Smooth muscle cell (in vitro differentiated cells): ENCODE measurements at regions not wholly inside any gene's neighbourhood (a gene's known extent, or its start where the extent isn't known, plus 50 kb on each side); places are given as distances from the start of the nearest gene placed in this dataset.
A peak's percentile ranks its signal among the peaks of the same experiment; 100 is the strongest.

ENCODE experiments used
- DNase-seq: peaks from one replicate; lab custom pipeline; 2025; ENCODE audit not compliant: unreplicated experiment; lab: John Stamatoyannopoulos, UW
- H2AFZ ChIP-seq: fragments of 200-600 bp; sonication (generic); 2 replicates; pipeline ENCODE4 v1.6.0; 2016; ENCODE audit warnings: antibody characterized with exemption, low read depth, mild to moderate bottlenecking
- H3F3A ChIP-seq: fragments of 200-600 bp; sonication (generic); 2 replicates; pipeline ENCODE4 v1.6.0; 2017; ENCODE audit warnings: antibody characterized with exemption, low read depth
- H3K27ac ChIP-seq: fragments of 200-600 bp; sonication (generic); 2 replicates; pipeline ENCODE4 v1.5.1; 2016; ENCODE audit warnings: low read depth, mild to moderate bottlenecking
- H3K27me3 ChIP-seq: fragments of 200-600 bp; sonication (generic); 2 replicates; pipeline ENCODE4 v1.6.1; 2016; ENCODE audit warnings: low read depth, mild to moderate bottlenecking
- H3K36me3 ChIP-seq: fragments of 200-600 bp; sonication (generic); 2 replicates; pipeline ENCODE4 v1.5.1; 2016; ENCODE audit warnings: low read depth
- H3K4me1 ChIP-seq: fragments of 200-600 bp; sonication (generic); 2 replicates; pipeline ENCODE4 v1.5.1; 2016; ENCODE audit warnings: low read depth
- H3K4me2 ChIP-seq: fragments of 200-600 bp; sonication (generic); 2 replicates; pipeline ENCODE4 v1.6.0; 2016; ENCODE audit warnings: mild to moderate bottlenecking
- H3K4me3 ChIP-seq: fragments of 200-600 bp; sonication (generic); 2 replicates; pipeline ENCODE4 v1.5.1; 2016; ENCODE audit warnings: mild to moderate bottlenecking
- H3K79me2 ChIP-seq: fragments of 200-600 bp; sonication (generic); 2 replicates; pipeline ENCODE4 v1.6.0; 2016; ENCODE audit warnings: low read depth, mild to moderate bottlenecking
- H3K9ac ChIP-seq: fragments of 200-600 bp; sonication (generic); 2 replicates; pipeline ENCODE4 v1.6.0; 2016; ENCODE audit warnings: low read depth
- H3K9me3 ChIP-seq: fragments of 200-600 bp; sonication (generic); replicated peaks from 2 replicates; pipeline ENCODE4 v1.5.1; 2016; ENCODE audit warnings: low read depth
- H4K20me1 ChIP-seq: fragments of 200-600 bp; sonication (generic); 2 replicates; pipeline ENCODE4 v1.6.0; 2016; ENCODE audit warnings: low read depth
- WGBS: methylation state at CpG from one replicate; pipeline ENCODE4 v1.1.7; 2016; ENCODE audit warnings: low lambda C conversion rate; 5-methylcytosine and 5-hydroxymethylcytosine counted together
- TF ChIP-seq, protein P1 (sequence below): fragments of 200-600 bp; sonication (generic); IDR thresholded peaks from 2 replicates; pipeline ENCODE4 v1.5.1; 2017; ENCODE audit warnings: borderline replicate concordance, mild to moderate bottlenecking, antibody characterized with exemption; ENCODE audit not compliant: insufficient read depth, poor library complexity, severe bottlenecking

DNA sequence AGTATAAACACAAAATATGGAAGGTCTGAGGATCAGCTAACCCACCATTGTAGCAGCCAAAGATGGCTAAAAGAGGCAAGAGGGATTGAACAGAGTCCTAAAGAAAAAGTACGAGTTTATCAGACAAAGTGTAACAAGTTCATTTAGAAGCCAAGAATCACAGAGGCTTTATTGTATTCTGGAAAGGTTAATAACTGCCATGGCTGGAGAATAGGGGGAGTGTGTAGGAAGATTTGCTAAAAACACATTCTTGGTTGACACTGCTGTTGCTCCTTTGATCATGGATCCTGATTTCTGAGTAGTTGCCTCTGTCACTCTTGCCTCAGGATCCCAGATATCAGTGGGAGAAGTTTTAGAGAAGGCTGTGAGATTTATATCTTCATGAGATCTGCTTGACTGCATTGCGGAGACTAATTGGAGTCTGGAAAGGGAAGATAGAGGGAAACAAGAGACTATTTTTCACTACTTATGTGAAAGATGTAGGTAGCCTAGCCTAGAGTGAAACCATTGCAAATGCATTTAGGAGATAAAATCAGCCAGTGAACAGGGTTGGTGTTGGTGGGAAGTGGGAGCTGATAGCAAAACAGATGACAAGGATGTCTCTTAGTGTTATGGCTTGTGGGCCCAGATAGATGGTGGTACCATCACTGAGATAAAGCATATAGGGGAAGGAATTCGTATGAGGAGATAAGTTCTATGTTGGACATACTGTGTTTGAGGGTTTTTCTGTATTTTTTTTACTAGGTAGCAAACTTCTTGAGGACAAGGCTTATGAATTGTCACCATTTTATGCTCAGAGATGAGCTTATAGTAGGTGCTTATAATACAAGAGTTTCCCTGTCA, 402.9 kb upstream of the PDE3A start:
- H3K27me3 ChIP-seq = no peaks in the 10 kb centered on the region
- peak overlapping the region; percentile 54 for H2AFZ ChIP-seq
- H3K36me3 ChIP-seq = no peaks in the 10 kb centered on the region
- no peak for DNase-seq
- no peaks in the 10 kb centered on the region for H3K79me2 ChIP-seq
- no peaks in the 10 kb centered on the region for H4K20me1 ChIP-seq
- WGBS = 36% methylated on average over 3 of the region's 3 CpGs
- H3K4me1 ChIP-seq = peaks cover 7% of the 10 kb centered on the region
- H3K9me3 ChIP-seq = no peaks in the 10 kb centered on the region
- peaks cover 4% of the 10 kb centered on the region for H3F3A ChIP-seq
- H3K4me2 ChIP-seq = no peak overlapping the region
- no peak overlapping the region for H3K9ac ChIP-seq
- H3K27ac ChIP-seq = peak overlapping the region; percentile 7
- TF ChIP-seq, protein P1, sequence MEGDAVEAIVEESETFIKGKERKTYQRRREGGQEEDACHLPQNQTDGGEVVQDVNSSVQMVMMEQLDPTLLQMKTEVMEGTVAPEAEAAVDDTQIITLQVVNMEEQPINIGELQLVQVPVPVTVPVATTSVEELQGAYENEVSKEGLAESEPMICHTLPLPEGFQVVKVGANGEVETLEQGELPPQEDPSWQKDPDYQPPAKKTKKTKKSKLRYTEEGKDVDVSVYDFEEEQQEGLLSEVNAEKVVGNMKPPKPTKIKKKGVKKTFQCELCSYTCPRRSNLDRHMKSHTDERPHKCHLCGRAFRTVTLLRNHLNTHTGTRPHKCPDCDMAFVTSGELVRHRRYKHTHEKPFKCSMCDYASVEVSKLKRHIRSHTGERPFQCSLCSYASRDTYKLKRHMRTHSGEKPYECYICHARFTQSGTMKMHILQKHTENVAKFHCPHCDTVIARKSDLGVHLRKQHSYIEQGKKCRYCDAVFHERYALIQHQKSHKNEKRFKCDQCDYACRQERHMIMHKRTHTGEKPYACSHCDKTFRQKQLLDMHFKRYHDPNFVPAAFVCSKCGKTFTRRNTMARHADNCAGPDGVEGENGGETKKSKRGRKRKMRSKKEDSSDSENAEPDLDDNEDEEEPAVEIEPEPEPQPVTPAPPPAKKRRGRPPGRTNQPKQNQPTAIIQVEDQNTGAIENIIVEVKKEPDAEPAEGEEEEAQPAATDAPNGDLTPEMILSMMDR = no peak
- no peak overlapping the region for H3K4me3 ChIP-seq

DNA sequence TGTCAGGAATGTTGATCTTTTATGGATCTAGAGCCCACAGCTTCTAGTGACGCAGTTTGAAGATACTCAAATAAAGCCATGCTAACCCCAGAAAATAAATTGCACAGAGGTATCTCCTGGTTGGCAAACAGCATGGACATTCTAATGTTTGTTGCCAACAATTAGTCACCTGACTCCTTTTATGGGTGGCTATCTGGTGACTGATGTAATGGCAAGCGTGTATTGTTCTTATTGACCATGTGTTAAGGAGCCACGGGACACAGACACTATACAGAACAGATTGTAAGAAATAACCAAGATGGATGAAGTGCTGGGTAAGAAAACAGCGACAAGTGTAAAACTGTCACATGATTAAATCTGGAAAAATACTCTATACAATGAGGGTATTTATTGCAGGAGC, 401.3 kb upstream of the PDE3A start:
- Histone ChIP-seq H3K4me3 (no peak overlapping the region), H3K4me1 (peaks cover 23% of the 10 kb centered on the region), H3K4me2 (peak overlapping the region; percentile 55), H3K36me3 (no peaks in the 10 kb centered on the region), H3F3A (peaks cover 4% of the 10 kb centered on the region), H3K9ac (no peak overlapping the region), H3K9me3 (no peaks in the 10 kb centered on the region), H2AFZ (no peak overlapping the region), H3K79me2 (no peaks in the 10 kb centered on the region), H3K27me3 (no peaks in the 10 kb centered on the region), H3K27ac (peak overlapping the region; percentile 67), H4K20me1 (no peaks in the 10 kb centered on the region)
- no peak for DNase-seq
- WGBS = 86% methylated on average over 4 of the region's 4 CpGs
- TF ChIP-seq, protein P1 = no peak

DNA sequence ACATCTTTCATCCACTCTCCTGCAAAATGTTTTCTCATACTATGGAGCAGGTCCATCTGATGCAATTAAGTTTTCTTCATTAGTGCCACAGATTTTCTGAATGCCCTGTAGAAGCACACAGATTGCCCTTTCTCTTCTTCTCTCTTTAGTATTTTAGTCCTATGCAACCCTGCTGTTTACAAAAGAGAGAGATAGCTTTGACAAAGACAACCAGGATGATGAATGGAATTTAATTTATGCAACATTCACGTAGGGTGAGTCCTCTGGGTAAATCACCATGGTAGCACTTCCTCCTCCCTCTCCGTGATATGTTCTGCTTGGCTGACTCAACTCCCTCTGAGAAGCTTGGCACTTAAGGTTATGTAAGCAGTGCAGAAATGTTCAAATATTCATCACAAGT, 400.9 kb upstream of the PDE3A start:
- no peak for DNase-seq
- no peak overlapping the region for H3K9ac ChIP-seq
- H3F3A ChIP-seq = peaks cover 4% of the 10 kb centered on the region
- no peaks in the 10 kb centered on the region for H3K79me2 ChIP-seq
- H3K36me3 ChIP-seq = no peaks in the 10 kb centered on the region
- H3K4me1 ChIP-seq = peaks cover 25% of the 10 kb centered on the region
- TF ChIP-seq, protein P1 = no peak
- H3K27ac ChIP-seq = peak overlapping the region; percentile 67
- peak overlapping the region; percentile 40 for H2AFZ ChIP-seq
- H3K27me3 ChIP-seq = no peaks in the 10 kb centered on the region
- H3K4me2 ChIP-seq = peak overlapping the region; percentile 55
- H3K4me3 ChIP-seq = no peak overlapping the region
- H4K20me1 ChIP-seq = no peaks in the 10 kb centered on the region
- H3K9me3 ChIP-seq = no peaks in the 10 kb centered on the region
- 2% methylated on average over 2 of the region's 2 CpGs for WGBS

DNA sequence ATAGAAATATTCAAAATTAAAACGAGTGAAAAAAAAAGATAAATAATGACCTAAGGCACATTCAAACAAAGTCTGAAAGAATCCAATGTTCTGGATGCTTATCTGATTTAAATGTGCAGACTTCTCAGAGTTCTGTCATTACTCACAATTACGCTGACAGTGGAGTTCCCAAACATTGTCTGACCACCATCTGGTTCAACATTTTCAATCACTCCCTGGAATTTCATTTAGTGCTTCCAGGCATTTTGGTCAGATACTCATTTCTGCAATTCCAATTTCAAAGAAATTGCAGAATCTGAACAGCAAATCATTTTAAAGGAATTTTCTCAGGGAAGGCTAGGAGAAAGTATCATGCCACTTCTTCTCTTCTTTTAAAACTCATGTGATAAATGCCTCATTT, 398.2 kb upstream of the PDE3A start:
- Histone ChIP-seq H2AFZ (peak overlapping the region; percentile 26), H3K27me3 (no peaks in the 10 kb centered on the region), H3K9me3 (no peaks in the 10 kb centered on the region), H4K20me1 (no peaks in the 10 kb centered on the region), H3K4me1 (peaks cover 25% of the 10 kb centered on the region), H3K36me3 (no peaks in the 10 kb centered on the region), H3K4me3 (no peak overlapping the region), H3K79me2 (no peaks in the 10 kb centered on the region), H3K27ac (peak overlapping the region; percentile 69), H3F3A (peaks cover 4% of the 10 kb centered on the region), H3K4me2 (peak overlapping the region; percentile 40), H3K9ac (no peak overlapping the region)
- DNase-seq = no peak
- 25% methylated on average over 2 of the region's 2 CpGs for WGBS
- TF ChIP-seq, protein P1 = no peak
